GM23338 (cell line): ENCODE measurements at regions not wholly inside any gene's neighbourhood (a gene's known extent, or its start where the extent isn't known, plus 50 kb on each side); places are given as distances from the start of the nearest gene placed in this dataset.

Experiments
- CREB1 ChIP-seq: fragments of 250-450 bp; sonication (Bioruptor Pico); IDR thresholded peaks from 2 replicates; pipeline ENCODE4 v1.5.0; 2020; ENCODE audit warnings: low read depth, mild to moderate bottlenecking, moderate library complexity
- CTCF ChIP-seq, 2 experiments: fragments of 200-600 bp in 1 of 2; sonication (generic) in 1 of 2; conservative IDR thresholded peaks; 2 replicates each; pipeline versions ENCODE4 v1.5.1 to v1.6.1; 2016 to 2017; ENCODE audit warnings: antibody characterized with exemption in 2 of 2, low read depth in 2 of 2, mild to moderate bottlenecking in 2 of 2, moderate library complexity in 1 of 2
- ETS1 ChIP-seq: IDR thresholded peaks from 2 replicates; pipeline ENCODE4 v1.6.1; 2016; ENCODE audit warnings: antibody characterized with exemption
- EZH2 ChIP-seq: fragments of 200-600 bp; sonication (generic); IDR thresholded peaks from one replicate; pipeline ENCODE4 v1.8.0; 2017; ENCODE audit warnings: antibody characterized with exemption, mild to moderate bottlenecking, low read depth; ENCODE audit not compliant: unreplicated experiment
- EZH2phosphoT487 ChIP-seq: fragments of 200-600 bp; sonication (generic); IDR thresholded peaks from one replicate; pipeline ENCODE4 v1.8.1; 2018; ENCODE audit warnings: antibody characterized with exemption; ENCODE audit not compliant: unreplicated experiment
- JUNB ChIP-seq: IDR thresholded peaks from one replicate; pipeline ENCODE4 v1.6.1; 2016; ENCODE audit warnings: antibody characterized with exemption; ENCODE audit not compliant: unreplicated experiment
- POLR2AphosphoS5 ChIP-seq: IDR thresholded peaks from 2 replicates; pipeline ENCODE4 v1.6.1; 2016; ENCODE audit warnings: antibody characterized with exemption, low read depth
- REST ChIP-seq: IDR thresholded peaks from one replicate; pipeline ENCODE4 v1.6.1; 2018; ENCODE audit warnings: antibody characterized with exemption; ENCODE audit not compliant: unreplicated experiment
- ZNF114 ChIP-seq: fragments of 250-450 bp; sonication (Bioruptor Pico); IDR thresholded peaks from 2 replicates; pipeline ENCODE4 v1.5.0; 2020; ENCODE audit warnings: mild to moderate bottlenecking, moderate library complexity

GRCh38 chr5:35484241-35484640 is 133.4 kb upstream of the SPEF2 start:
- TF ChIP-seq CTCF (conservative IDR thresholded peaks at IDR 0.05; ENCODE audit: low read depth in 2 of 2), result no peak
- TF ChIP-seq POLR2AphosphoS5, result no peak
- TF ChIP-seq REST, result no peak
- no peak for TF ChIP-seq JUNB
- no peak for TF ChIP-seq EZH2
- no peak for TF ChIP-seq CREB1 (CRISPR knock-in tag)
- TF ChIP-seq EZH2phosphoT487, result no peak
- no peak for TF ChIP-seq ETS1
- no peak for TF ChIP-seq ZNF114 (CRISPR knock-in tag)
